MM.1S (cell line): ENCODE measurements at regions not wholly inside any gene's neighbourhood (a gene's known extent, or its start where the extent isn't known, plus 50 kb on each side); places are given as distances from the start of the nearest gene placed in this dataset.

ENCODE experiments used
- DNase-seq: peaks from one replicate; pipeline ENCODE4 v3.0.0-alpha.2; 2015
- H2AFZ ChIP-seq: fragments of 300-600 bp; sonication (generic); 2 replicates; pipeline ENCODE4 v1.6.0; 2016; ENCODE audit warnings: antibody characterized with exemption, low read length
- H3F3A ChIP-seq: fragments of 300-600 bp; sonication (generic); 2 replicates; pipeline ENCODE4 v1.6.1; 2016; ENCODE audit warnings: mild to moderate bottlenecking, antibody characterized with exemption, low read length, moderate library complexity, mixed read lengths; ENCODE audit not compliant: insufficient read depth
- H3K27ac ChIP-seq: fragments of 300-600 bp; sonication (generic); 2 replicates; pipeline ENCODE4 v1.5.1; 2016; ENCODE audit warnings: mild to moderate bottlenecking, low read length
- H3K27me3 ChIP-seq: fragments of 300-600 bp; sonication (generic); replicated peaks from 2 replicates; pipeline ENCODE4 v1.6.0; 2016; ENCODE audit warnings: low read length; ENCODE audit not compliant: insufficient read depth
- H3K36me3 ChIP-seq: fragments of 300-600 bp; sonication (generic); replicated peaks from 2 replicates; pipeline ENCODE4 v1.6.1; 2016; ENCODE audit warnings: mild to moderate bottlenecking, low read length, mixed read lengths; ENCODE audit not compliant: insufficient read depth
- H3K4me1 ChIP-seq: fragments of 300-600 bp; sonication (generic); 2 replicates; pipeline ENCODE4 v1.6.1; 2016; ENCODE audit warnings: low read length, mixed read lengths
- H3K4me2 ChIP-seq: fragments of 300-600 bp; sonication (generic); 2 replicates; pipeline ENCODE4 v1.6.0; 2016; ENCODE audit warnings: low read depth, low read length
- H3K4me3 ChIP-seq: fragments of 300-600 bp; sonication (generic); 2 replicates; pipeline ENCODE4 v1.5.1; 2016; ENCODE audit warnings: low read length, mixed read lengths
- H3K79me2 ChIP-seq: fragments of 300-600 bp; sonication (generic); 2 replicates; pipeline ENCODE4 v1.6.1; 2016; ENCODE audit warnings: mixed run types, low read length, mixed read lengths
- H3K9ac ChIP-seq: fragments of 300-600 bp; sonication (generic); 2 replicates; pipeline ENCODE4 v1.6.1; 2016; ENCODE audit warnings: low read length, mixed read lengths
- H3K9me2 ChIP-seq: fragments of 300-600 bp; sonication (generic); replicated peaks from 2 replicates; pipeline ENCODE4 v1.6.1; 2016; ENCODE audit warnings: mild to moderate bottlenecking, low read length, mixed read lengths; ENCODE audit not compliant: insufficient read depth
- H3K9me3 ChIP-seq: fragments of 300-600 bp; sonication (generic); replicated peaks from 2 replicates; pipeline ENCODE4 v1.6.1; 2016; ENCODE audit warnings: mild to moderate bottlenecking, low read length, mixed read lengths; ENCODE audit not compliant: insufficient read depth
- H4K20me1 ChIP-seq: fragments of 300-600 bp; sonication (generic); 2 replicates; pipeline ENCODE4 v1.6.1; 2016; ENCODE audit warnings: mild to moderate bottlenecking, low read length, moderate library complexity, mixed read lengths; ENCODE audit not compliant: insufficient read depth
- EZH2 ChIP-seq: fragments of 300-600 bp; sonication (generic); optimal IDR thresholded peaks from 2 replicates; pipeline ENCODE3; 2017; ENCODE audit warnings: low read depth, mild to moderate bottlenecking, antibody characterized with exemption, low read length, mixed read lengths
- EZH2phosphoT487 ChIP-seq: fragments of 300-600 bp; sonication (generic); IDR thresholded peaks from 2 replicates; pipeline ENCODE4 v1.6.1; 2018; ENCODE audit warnings: antibody characterized with exemption, low read length
- TF ChIP-seq, protein P1 (sequence below): fragments of 300-600 bp; sonication (generic); IDR thresholded peaks from 2 replicates; pipeline ENCODE4 v1.5.1; 2016; ENCODE audit warnings: antibody characterized with exemption, low read length, mixed read lengths

DNA sequence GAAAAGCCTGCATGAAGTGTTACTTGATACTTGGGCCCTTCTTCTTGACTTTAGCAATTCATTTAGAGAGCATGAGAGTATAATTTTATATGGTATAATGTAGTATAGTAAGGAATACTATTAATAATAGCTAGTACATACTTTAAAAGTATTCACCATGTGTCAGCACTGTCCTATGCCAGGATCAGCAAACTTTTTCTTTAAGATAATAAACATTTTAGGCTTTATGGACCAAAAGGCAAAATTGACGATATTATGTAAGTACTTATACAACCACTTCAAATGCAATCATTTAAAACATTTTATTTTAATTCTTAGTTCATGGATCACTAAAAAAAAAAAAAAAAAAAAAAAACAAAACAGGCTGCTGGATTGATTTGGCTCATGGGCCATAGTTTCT is 163.9 kb downstream of the IBTK start:
- H3K4me2 ChIP-seq = no peak overlapping the region
- H3K9me3 ChIP-seq = no peaks in the 10 kb centered on the region

DNA sequence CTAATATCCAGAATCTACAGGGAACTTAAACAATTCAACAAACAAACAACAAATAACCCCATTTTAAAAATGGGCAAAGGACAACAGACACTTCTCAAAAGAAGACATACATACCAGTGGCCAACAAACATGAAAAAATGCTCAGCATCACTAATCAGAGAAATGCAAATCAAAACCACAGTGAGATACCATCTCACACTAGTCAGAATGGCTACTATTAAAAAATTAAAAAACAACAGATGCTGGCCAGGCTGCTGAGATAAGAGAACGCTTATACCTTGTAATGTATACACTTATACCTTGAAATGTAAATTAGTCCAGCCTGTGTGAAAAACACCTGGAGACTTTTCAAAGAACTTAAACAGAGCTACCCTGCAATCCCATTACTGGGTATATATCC is 166.8 kb downstream of the IBTK start:
- no peak for TF ChIP-seq EZH2
- TF ChIP-seq, protein P1, sequence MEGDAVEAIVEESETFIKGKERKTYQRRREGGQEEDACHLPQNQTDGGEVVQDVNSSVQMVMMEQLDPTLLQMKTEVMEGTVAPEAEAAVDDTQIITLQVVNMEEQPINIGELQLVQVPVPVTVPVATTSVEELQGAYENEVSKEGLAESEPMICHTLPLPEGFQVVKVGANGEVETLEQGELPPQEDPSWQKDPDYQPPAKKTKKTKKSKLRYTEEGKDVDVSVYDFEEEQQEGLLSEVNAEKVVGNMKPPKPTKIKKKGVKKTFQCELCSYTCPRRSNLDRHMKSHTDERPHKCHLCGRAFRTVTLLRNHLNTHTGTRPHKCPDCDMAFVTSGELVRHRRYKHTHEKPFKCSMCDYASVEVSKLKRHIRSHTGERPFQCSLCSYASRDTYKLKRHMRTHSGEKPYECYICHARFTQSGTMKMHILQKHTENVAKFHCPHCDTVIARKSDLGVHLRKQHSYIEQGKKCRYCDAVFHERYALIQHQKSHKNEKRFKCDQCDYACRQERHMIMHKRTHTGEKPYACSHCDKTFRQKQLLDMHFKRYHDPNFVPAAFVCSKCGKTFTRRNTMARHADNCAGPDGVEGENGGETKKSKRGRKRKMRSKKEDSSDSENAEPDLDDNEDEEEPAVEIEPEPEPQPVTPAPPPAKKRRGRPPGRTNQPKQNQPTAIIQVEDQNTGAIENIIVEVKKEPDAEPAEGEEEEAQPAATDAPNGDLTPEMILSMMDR = no peak
- TF ChIP-seq EZH2phosphoT487 = no peak
- no peaks in the 10 kb centered on the region for H3K36me3 ChIP-seq
- no peak overlapping the region for H2AFZ ChIP-seq
- H3K27me3 ChIP-seq = no peaks in the 10 kb centered on the region
- no peak overlapping the region for H3K4me2 ChIP-seq
- no peak overlapping the region for H3K27ac ChIP-seq
- no peaks in the 10 kb centered on the region for H3K9me3 ChIP-seq
- H3K9ac ChIP-seq = no peak overlapping the region
- no peaks in the 10 kb centered on the region for H3F3A ChIP-seq
- no peak for DNase-seq
- H4K20me1 ChIP-seq = no peaks in the 10 kb centered on the region
- H3K79me2 ChIP-seq = no peaks in the 10 kb centered on the region
- no peak overlapping the region for H3K4me3 ChIP-seq
- H3K9me2 ChIP-seq = no peaks in the 10 kb centered on the region
- no peaks in the 10 kb centered on the region for H3K4me1 ChIP-seq

More for the DNA sequence above, 163.9 kb downstream of the IBTK start:
- Histone ChIP-seq H3K9ac (no peak overlapping the region), H3K79me2 (no peaks in the 10 kb centered on the region), H3K4me3 (no peak overlapping the region), H4K20me1 (no peaks in the 10 kb centered on the region), H3K27me3 (no peaks in the 10 kb centered on the region), H3K4me1 (no peaks in the 10 kb centered on the region), H3K9me2 (no peaks in the 10 kb centered on the region), H2AFZ (no peak overlapping the region), H3F3A (no peaks in the 10 kb centered on the region), H3K27ac (no peak overlapping the region), H3K36me3 (no peaks in the 10 kb centered on the region)
- TF ChIP-seq EZH2 (no peak), EZH2phosphoT487 (no peak)
- TF ChIP-seq, protein P1 = no peak
- no peak for DNase-seq

DNA sequence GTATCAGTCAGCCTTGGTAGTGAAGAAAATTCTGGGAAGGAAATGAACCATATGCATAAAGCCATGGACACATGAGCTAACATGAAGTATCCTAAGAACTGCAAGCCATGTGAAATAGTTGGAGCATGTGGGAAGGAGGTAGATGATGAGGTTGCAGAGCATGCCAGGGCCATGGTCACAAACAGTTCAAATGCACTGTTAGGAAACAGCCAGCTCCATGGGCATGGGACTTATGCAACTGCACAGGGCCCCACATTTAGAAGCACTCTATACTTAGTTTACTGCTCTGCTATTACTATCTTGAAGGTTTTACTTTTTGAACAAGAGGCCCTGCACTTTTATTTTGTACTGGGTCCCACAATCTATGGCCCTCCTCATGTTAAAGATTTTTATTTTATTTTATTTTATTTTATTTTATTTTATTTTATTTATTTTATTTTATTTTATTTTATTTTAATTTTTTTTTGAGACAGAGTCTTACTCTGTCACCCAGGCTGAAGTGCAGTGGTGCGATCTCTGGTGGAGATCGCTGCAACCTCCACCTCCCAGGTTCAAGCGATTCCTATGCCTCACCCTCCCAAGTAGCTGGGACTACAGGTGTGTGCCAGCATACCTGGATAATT is 169.1 kb downstream of the IBTK start:
- no peaks in the 10 kb centered on the region for H3K79me2 ChIP-seq
- H3K4me1 ChIP-seq = no peaks in the 10 kb centered on the region
- no peak overlapping the region for H3K27ac ChIP-seq
- no peak overlapping the region for H3K4me2 ChIP-seq
- H3K9ac ChIP-seq = no peak overlapping the region
- no peaks in the 10 kb centered on the region for H3K9me2 ChIP-seq
- H3K9me3 ChIP-seq = no peaks in the 10 kb centered on the region
- no peak overlapping the region for H3K4me3 ChIP-seq
- no peak for DNase-seq
- TF ChIP-seq EZH2 (no peak), EZH2phosphoT487 (no peak)
- TF ChIP-seq, protein P1 = no peak
- no peaks in the 10 kb centered on the region for H4K20me1 ChIP-seq
- no peaks in the 10 kb centered on the region for H3F3A ChIP-seq
- H3K36me3 ChIP-seq = no peaks in the 10 kb centered on the region
- no peak overlapping the region for H2AFZ ChIP-seq
- H3K27me3 ChIP-seq = no peaks in the 10 kb centered on the region
